H9 (cell line): ENCODE measurements at regions not wholly inside any gene's neighbourhood (a gene's known extent, or its start where the extent isn't known, plus 50 kb on each side); places are given as distances from the start of the nearest gene placed in this dataset.

ENCODE experiments used
- DNase-seq: peaks from one replicate; pipeline ENCODE4 v3.0.0-alpha.2; 2017
- H2AFZ ChIP-seq: one replicate; pipeline ENCODE4 v1.6.1; 2013; ENCODE audit warnings: mild to moderate bottlenecking, low read length, control low read depth, moderate library complexity
- H2AK5ac ChIP-seq: 2 replicates; pipeline ENCODE4 v1.6.1; 2013; ENCODE audit warnings: low read length, control low read depth, mixed read lengths; ENCODE audit not compliant: insufficient read length
- H2BK120ac ChIP-seq: one replicate; pipeline ENCODE4 v1.6.1; 2013; ENCODE audit warnings: low read depth, mild to moderate bottlenecking, low read length, control low read depth, inconsistent platforms; ENCODE audit not compliant: poor library complexity, severe bottlenecking
- H2BK12ac ChIP-seq: 2 replicates; pipeline ENCODE4 v1.6.1; 2013; ENCODE audit warnings: low read length, control low read depth, mixed read lengths, low read depth; ENCODE audit not compliant: insufficient read length
- H2BK15ac ChIP-seq: 2 replicates; pipeline ENCODE4 v1.6.1; 2013; ENCODE audit warnings: low read depth, low read length, control low read depth
- H2BK20ac ChIP-seq: one replicate; pipeline ENCODE4 v1.6.1; 2013; ENCODE audit warnings: low read depth, mild to moderate bottlenecking, low read length, control low read depth, inconsistent platforms; ENCODE audit not compliant: poor library complexity, severe bottlenecking
- H2BK5ac ChIP-seq: 2 replicates; pipeline ENCODE4 v1.6.1; 2013; ENCODE audit warnings: low read length, control low read depth, mixed read lengths; ENCODE audit not compliant: insufficient read length
- H3K14ac ChIP-seq: 2 replicates; pipeline ENCODE4 v1.6.1; 2013; ENCODE audit warnings: low read length, control low read depth; ENCODE audit not compliant: insufficient read depth
- H3K18ac ChIP-seq: 2 replicates; pipeline ENCODE4 v1.6.1; 2013; ENCODE audit warnings: low read depth, mild to moderate bottlenecking, mixed read lengths, low read length, control low read depth; ENCODE audit not compliant: insufficient read length
- H3K23ac ChIP-seq: 2 replicates; pipeline ENCODE4 v1.6.1; 2013; ENCODE audit warnings: low read length, control low read depth, mixed read lengths, low read depth; ENCODE audit not compliant: insufficient read length
- H3K23me2 ChIP-seq: 2 replicates; pipeline ENCODE4 v1.6.1; 2013; ENCODE audit warnings: low read depth, mild to moderate bottlenecking, mixed read lengths, low read length, control low read depth; ENCODE audit not compliant: insufficient read length, poor library complexity, severe bottlenecking
- H3K27ac ChIP-seq: 2 replicates; pipeline ENCODE4 v1.5.1; 2013; ENCODE audit warnings: low read length, control low read depth, mixed read lengths, low read depth; ENCODE audit not compliant: insufficient read length
- H3K27me3 ChIP-seq: 2 replicates; pipeline ENCODE4 v1.6.1; 2013; ENCODE audit warnings: low read length, control low read depth, inconsistent platforms; ENCODE audit not compliant: insufficient read depth
- H3K4ac ChIP-seq: 2 replicates; pipeline ENCODE4 v1.6.1; 2013; ENCODE audit warnings: low read depth, mild to moderate bottlenecking, control low read depth, inconsistent platforms, low read length, moderate library complexity
- H3K4me1 ChIP-seq: 2 replicates; pipeline ENCODE4 v1.6.1; 2013; ENCODE audit warnings: low read length, control low read depth, inconsistent platforms; ENCODE audit not compliant: insufficient read depth
- H3K4me2 ChIP-seq: 2 replicates; pipeline ENCODE4 v1.6.1; 2013; ENCODE audit warnings: low read length, control low read depth, mixed read lengths; ENCODE audit not compliant: insufficient read length, insufficient read depth
- H3K56ac ChIP-seq: 2 replicates; pipeline ENCODE4 v1.6.1; 2013; ENCODE audit warnings: low read depth, mild to moderate bottlenecking, mixed read lengths, low read length, control low read depth; ENCODE audit not compliant: insufficient read length
- H3K79me1 ChIP-seq: 2 replicates; pipeline ENCODE4 v1.6.1; 2013; ENCODE audit warnings: low read depth, mild to moderate bottlenecking, moderate library complexity, low read length, control low read depth, inconsistent platforms; ENCODE audit not compliant: insufficient read depth, poor library complexity, severe bottlenecking
- H3K79me2 ChIP-seq: 2 replicates; pipeline ENCODE4 v1.6.1; 2013; ENCODE audit warnings: low read length, control low read depth, inconsistent platforms; ENCODE audit not compliant: insufficient read depth
- H3K9ac ChIP-seq: 2 replicates; pipeline ENCODE4 v1.6.1; 2013; ENCODE audit warnings: low read length, control low read depth, mixed read lengths; ENCODE audit not compliant: insufficient read length; ENCODE audit errors: extremely low read depth
- H3K9me3 ChIP-seq: one replicate; pipeline ENCODE4 v1.6.1; 2013; ENCODE audit warnings: low read depth, low read length, inconsistent platforms; ENCODE audit not compliant: control insufficient read depth
- H3T11ph ChIP-seq: one replicate; pipeline ENCODE4 v1.6.1; 2013; ENCODE audit warnings: mild to moderate bottlenecking, low read length, control low read depth, inconsistent platforms
- H4K20me1 ChIP-seq: one replicate; pipeline ENCODE4 v1.6.1; 2013; ENCODE audit not compliant: control insufficient read depth, insufficient read length, insufficient read depth
- H4K5ac ChIP-seq: 2 replicates; pipeline ENCODE4 v1.6.1; 2013; ENCODE audit warnings: low read depth, mild to moderate bottlenecking, mixed read lengths, low read length, control low read depth; ENCODE audit not compliant: insufficient read length
- H4K8ac ChIP-seq: replicated peaks from 2 replicates; pipeline ENCODE4 v1.6.1; 2013; ENCODE audit warnings: low read length, control low read depth, mixed read lengths, low read depth; ENCODE audit not compliant: insufficient read length
- H4K91ac ChIP-seq: 2 replicates; pipeline ENCODE4 v1.6.1; 2013; ENCODE audit warnings: low read depth, mild to moderate bottlenecking, moderate library complexity, mixed read lengths, low read length, control low read depth; ENCODE audit not compliant: insufficient read length
- H3K27ac Mint-ChIP-seq, 3 experiments: 2 replicates in 2 of 3; 3 replicates in 1 of 3; pipeline ENCODE4 v1.8.0; 2020 to 2021; ENCODE audit warnings: mixed read lengths in 3 of 3, mild to moderate bottlenecking in 1 of 3, moderate library complexity in 1 of 3
- H3K27me3 Mint-ChIP-seq: 2 replicates; pipeline ENCODE4 v1.8.0; 2021; ENCODE audit warnings: low read depth, mild to moderate bottlenecking, moderate library complexity, mixed read lengths
- H3K36me3 Mint-ChIP-seq, 3 experiments: 2 replicates in 2 of 3; 3 replicates in 1 of 3; pipeline ENCODE4 v1.8.0; 2020 to 2021; ENCODE audit warnings: low read depth in 3 of 3, mixed read lengths in 3 of 3; ENCODE audit not compliant: insufficient read depth in 1 of 3
- H3K4me1 Mint-ChIP-seq, 2 experiments: 2 replicates each; pipeline ENCODE4 v1.8.0; 2020; ENCODE audit warnings: mixed read lengths in 2 of 2
- H3K4me3 Mint-ChIP-seq, 2 experiments: 2 replicates in 1 of 2; 3 replicates in 1 of 2; pipeline ENCODE4 v1.8.0; 2020 to 2021; ENCODE audit warnings: mild to moderate bottlenecking in 2 of 2, mixed read lengths in 2 of 2, moderate library complexity in 1 of 2
- H3K9me3 Mint-ChIP-seq, 2 experiments: 2 replicates in 1 of 2; 3 replicates in 1 of 2; pipeline ENCODE4 v1.8.0; 2020; ENCODE audit warnings: mild to moderate bottlenecking in 2 of 2, mixed read lengths in 2 of 2, moderate library complexity in 1 of 2
- CTCF ChIP-seq: fragments of 200-600 bp; sonication (generic); conservative IDR thresholded peaks from 3 replicates; pipeline ENCODE4 v1.8.0; 2021; ENCODE audit warnings: antibody characterized with exemption, mild to moderate bottlenecking
- WGBS: extraction: QIAGEN DNeasy Blood & Tissue Kit; methylation state at CpG from one replicate; pipeline ENCODE4 v1.1.7; 2013; ENCODE audit warnings: missing lambda C conversion rate, low lambda C conversion rate, mixed read lengths; ENCODE audit not compliant: insufficient read length; ENCODE audit errors: extremely low coverage; 5-methylcytosine and 5-hydroxymethylcytosine counted together

- no peak overlapping the region for H2BK5ac ChIP-seq
- H3K4me3 Mint-ChIP-seq: no peak overlapping the region
- no peak overlapping the region for H3K4me2 ChIP-seq
- no peaks in the 10 kb centered on the region for H3K9me3 ChIP-seq
- no peaks in the 10 kb centered on the region for H3K36me3 Mint-ChIP-seq
- no peaks in the 10 kb centered on the region for H3K79me1 ChIP-seq
- no peak overlapping the region for H4K91ac ChIP-seq
- no peak for DNase-seq
- no peak overlapping the region for H2BK120ac ChIP-seq
- H3K27ac Mint-ChIP-seq: no peak overlapping the region; a peak in 1 of 7 replicates
- H3K56ac ChIP-seq: no peak overlapping the region
- no peak overlapping the region for H2BK20ac ChIP-seq
- H3K23ac ChIP-seq: no peak overlapping the region
- no peak overlapping the region for H3K14ac ChIP-seq
- H3K4me1 ChIP-seq: no peaks in the 10 kb centered on the region
- H3K9ac ChIP-seq: no peak overlapping the region
- no peaks in the 10 kb centered on the region for H3K4me1 Mint-ChIP-seq
- no peak overlapping the region for H4K5ac ChIP-seq
- no peak overlapping the region for H2AK5ac ChIP-seq
- TF ChIP-seq CTCF: no peak
- H3T11ph ChIP-seq: no peak overlapping the region
- H3K27me3 Mint-ChIP-seq: no peaks in the 10 kb centered on the region
- no peak overlapping the region for H4K8ac ChIP-seq
- H3K18ac ChIP-seq: no peak overlapping the region
- no peak overlapping the region for H2BK12ac ChIP-seq
- peaks cover 0 to 2% of the 10 kb centered on the region in 2 experiments; a peak in 1 of 5 replicates for H3K9me3 Mint-ChIP-seq
- no peak overlapping the region for H3K4ac ChIP-seq
- H2BK15ac ChIP-seq: no peak overlapping the region
- H2AFZ ChIP-seq: no peak overlapping the region
- no CpG with 5 or more reads among the region's 9 CpGs for WGBS
- no peaks in the 10 kb centered on the region for H4K20me1 ChIP-seq
- no peaks in the 10 kb centered on the region for H3K23me2 ChIP-seq
- no peaks in the 10 kb centered on the region for H3K27me3 ChIP-seq
- no peak overlapping the region for H3K27ac ChIP-seq
- H3K79me2 ChIP-seq: no peaks in the 10 kb centered on the region
Measured at GRCh38 chr16:8326232-8326631, 264.1 kb downstream of the TMEM114 start.
